GM18507 (cell line): ENCODE measurements at regions not wholly inside any gene's neighbourhood (a gene's known extent, or its start where the extent isn't known, plus 50 kb on each side); places are given as distances from the start of the nearest gene placed in this dataset.

ENCODE experiments used
- DNase-seq: peaks from one replicate; pipeline ENCODE4 v3.0.0; 2011; ENCODE audit warnings: low read depth; ENCODE audit not compliant: insufficient read length; ENCODE audit errors: extremely low spot score
- FAIRE-seq: peaks from 2 replicates; lab custom pipeline; 2011; peaks lifted over from hg19 to GRCh38; lab: Jason Lieb, UNC

GRCh38 chr3:177299250-177299649 lies 102.0 kb upstream of the TBL1XR1 start:
- DNase-seq (no peak), FAIRE-seq (no peak)

- no peak for DNase-seq
- FAIRE-seq, result peak; percentile 94
These were observed 103.0 kb upstream of the TBL1XR1 start for GRCh38 chr3:177300039-177300833.

- FAIRE-seq, result no peak
These were observed 103.6 kb upstream of the TBL1XR1 start for GRCh38 chr3:177300842-177301241.

DNA sequence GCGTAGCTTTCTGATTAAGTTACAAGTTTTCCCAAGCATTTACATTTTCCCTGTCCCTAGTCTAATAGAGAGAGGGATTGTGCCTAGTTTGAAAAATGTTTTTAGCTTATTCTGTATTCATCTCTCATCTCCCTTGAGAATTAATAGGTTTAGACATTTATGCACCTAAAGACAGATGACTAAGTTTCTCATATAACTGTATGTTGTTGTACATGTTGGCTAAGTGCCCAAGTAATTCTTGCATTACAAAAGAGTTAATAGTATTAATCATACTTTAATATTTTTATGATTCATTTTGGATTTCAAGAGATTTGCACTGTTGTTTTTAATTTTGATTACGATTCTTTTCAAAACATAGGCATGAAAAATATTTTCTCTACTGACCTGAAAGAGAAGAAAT lies 109.0 kb upstream of the TBL1XR1 start:
- FAIRE-seq (peak; percentile 56), DNase-seq (no peak)

More at GRCh38 chr3:177300842-177301241, 103.6 kb upstream of the TBL1XR1 start:
- DNase-seq, result no peak

DNA sequence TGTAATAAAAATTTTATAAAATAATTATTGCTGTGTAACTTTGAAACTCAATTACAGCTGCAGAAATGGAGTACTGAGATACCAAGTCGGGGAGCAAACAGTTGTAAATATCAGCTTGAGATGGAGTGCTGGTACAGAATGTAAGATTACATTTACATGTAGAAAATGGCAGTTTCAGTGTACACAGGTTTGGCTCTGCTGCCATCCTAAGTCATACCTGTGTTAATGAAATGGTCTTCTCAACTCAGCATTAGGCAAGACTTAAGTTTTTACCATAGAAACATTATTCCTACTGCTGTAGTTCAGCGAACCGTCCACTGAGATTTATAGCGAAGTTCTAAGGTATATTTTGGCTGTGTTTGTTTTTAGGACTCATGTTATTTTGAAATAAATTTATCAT lies 110.1 kb upstream of the TBL1XR1 start:
- DNase-seq (no peak), FAIRE-seq (no peak)

GRCh38 chr3:177307826-177308225 lies 110.5 kb upstream of the TBL1XR1 start:
- no peak for FAIRE-seq
- no peak for DNase-seq

DNA sequence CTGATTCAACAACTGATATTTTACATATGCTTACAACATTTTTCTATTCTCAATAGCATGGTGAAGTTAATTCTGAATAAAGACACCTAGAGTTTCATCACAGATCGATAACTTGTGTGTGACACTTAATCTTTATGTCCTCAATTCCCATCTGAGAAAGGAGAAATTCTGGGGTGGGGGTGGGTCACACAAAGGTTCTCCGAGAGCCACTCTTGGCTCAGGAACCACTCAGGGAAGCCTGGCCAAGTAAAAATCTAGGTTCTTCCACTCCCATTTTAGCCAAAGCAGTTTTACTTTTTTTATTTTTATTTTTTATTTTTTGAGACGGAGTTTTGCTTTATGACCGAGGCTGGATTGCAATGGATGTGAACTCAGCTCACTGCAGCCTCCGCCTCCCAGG lies 111.0 kb upstream of the TBL1XR1 start:
- FAIRE-seq (no peak), DNase-seq (no peak)

- DNase-seq (no peak), FAIRE-seq (no peak)
These were observed 111.6 kb upstream of the TBL1XR1 start for GRCh38 chr3:177308911-177309310.

DNA sequence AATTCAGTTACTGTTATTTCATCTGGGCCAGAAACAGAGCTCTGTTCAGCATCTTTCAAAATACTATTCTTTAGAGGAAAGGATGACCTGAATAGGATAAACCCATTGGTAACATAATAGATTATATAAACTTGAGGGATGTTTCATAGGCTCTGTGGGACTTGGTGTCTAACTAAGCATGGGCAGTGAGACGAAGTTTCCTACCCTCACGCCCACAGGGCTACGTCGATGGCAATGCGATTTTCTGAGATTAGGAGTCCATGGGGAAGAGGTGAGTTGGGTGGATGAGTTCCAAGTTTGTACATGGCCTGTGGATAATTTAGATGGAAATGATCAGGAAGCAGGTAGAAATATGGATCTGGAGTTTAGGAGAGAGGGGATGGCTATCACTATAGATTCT lies 115.2 kb upstream of the TBL1XR1 start:
- FAIRE-seq, result no peak
- no peak for DNase-seq

DNA sequence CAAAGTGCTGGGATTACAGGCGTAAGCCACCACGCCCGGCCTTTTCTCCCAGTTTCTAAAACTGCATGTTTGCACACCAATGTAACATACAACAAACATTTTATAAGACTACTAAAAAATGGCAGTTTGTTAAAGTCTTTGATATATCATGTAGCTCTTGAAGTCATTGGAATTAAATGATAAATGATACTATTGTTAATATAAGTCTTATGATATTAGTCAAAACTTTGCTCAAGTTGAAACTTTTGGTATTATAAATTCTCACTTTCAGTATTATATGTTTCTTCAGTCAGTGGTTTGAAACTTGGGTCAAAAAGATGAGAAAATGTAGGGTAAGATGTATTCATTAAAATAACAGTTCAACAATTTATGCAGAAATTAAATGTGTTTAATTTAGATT lies 117.6 kb upstream of the TBL1XR1 start:
- FAIRE-seq (peak; percentile 71), DNase-seq (no peak)

DNA sequence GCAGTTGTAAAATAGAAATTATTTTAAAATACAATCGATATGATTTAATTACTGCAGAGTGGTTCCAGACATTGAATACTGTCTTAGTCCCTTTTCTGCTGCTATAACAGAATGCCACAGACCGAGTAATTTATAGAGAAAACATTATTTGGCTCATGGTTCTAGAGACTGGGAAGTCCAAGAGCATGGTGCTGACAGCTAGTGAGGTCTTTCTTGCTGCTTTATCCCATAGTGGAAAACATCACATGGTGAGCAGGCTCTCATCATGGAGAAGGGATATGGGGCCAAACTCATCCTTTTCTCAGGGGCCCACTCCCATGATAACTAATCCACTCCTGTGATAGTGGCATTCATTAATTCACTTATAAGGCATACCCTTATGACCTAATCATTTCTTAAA lies 120.0 kb upstream of the TBL1XR1 start:
- FAIRE-seq, result no peak

GRCh38 chr3:177318559-177318958 lies 121.3 kb upstream of the TBL1XR1 start:
- FAIRE-seq (no peak), DNase-seq (no peak)

More for the DNA sequence above, 120.0 kb upstream of the TBL1XR1 start:
- no peak for DNase-seq

DNA sequence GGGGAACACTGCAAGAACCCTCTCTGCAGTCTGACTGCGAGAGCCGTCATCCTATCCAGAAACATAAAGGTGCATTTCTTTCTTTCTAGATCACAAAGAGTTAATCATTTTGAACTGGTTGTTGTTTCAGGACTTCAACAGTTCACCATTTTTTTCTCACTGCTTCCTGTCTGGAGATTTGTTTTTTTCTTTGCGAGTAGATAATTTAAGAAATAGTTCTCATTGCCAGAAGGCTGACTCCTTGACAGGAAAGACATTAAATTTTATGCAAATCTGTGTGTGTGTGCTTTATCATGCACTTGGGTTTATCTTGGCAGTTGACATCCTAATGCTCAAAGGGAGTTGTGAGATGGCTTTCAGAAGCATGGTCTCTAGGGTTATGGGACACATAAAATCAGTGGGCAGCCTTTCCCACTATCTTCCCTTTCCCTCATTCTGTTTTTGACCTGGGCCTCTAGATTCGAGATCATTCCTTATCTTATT lies 123.5 kb upstream of the TBL1XR1 start:
- DNase-seq (no peak), FAIRE-seq (peak; percentile 89)

DNA sequence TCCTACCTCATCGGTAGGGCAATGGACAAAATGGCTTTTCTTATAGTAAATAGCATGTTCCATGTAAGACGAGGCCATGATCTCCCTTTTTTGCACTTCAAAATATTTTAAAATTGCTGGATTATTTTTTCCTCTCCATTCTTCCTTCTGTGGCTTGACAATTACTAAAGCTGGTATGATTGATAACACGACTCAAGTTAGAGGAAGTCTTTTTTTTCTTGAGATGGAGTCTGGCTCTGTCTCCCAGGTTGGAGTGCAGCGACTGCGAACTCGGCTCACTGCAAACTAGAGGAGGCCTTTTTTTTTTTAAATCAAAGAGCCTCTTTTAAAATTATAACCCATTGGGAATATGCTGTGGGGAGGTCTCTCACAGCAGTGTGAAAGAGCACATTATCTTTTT lies 124.5 kb upstream of the TBL1XR1 start:
- FAIRE-seq (no peak), DNase-seq (no peak)

GRCh38 chr3:177322881-177323280 lies 125.6 kb upstream of the TBL1XR1 start:
- no peak for FAIRE-seq

DNA sequence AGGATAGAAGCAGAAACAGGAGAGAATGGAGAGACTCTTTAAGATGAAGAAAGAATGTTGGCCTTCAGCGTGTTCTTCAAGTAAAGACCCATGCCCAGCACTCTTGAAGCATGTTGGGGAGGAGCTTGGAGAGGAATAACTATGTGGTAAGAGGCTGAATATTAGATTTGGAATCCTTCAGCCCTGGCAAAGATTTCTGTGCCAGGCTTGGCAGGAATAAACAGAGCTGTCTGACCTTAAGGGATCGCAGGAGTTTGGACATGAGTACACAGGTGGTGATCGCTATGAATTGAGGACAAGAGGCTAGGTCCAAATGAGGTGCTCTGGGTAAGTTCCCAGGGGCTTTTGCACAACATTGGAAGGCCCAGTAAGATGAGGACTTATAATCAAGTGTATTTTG lies 132.6 kb upstream of the TBL1XR1 start:
- DNase-seq, result no peak
- no peak for FAIRE-seq

More at GRCh38 chr3:177322881-177323280, 125.6 kb upstream of the TBL1XR1 start:
- DNase-seq, result no peak

DNA sequence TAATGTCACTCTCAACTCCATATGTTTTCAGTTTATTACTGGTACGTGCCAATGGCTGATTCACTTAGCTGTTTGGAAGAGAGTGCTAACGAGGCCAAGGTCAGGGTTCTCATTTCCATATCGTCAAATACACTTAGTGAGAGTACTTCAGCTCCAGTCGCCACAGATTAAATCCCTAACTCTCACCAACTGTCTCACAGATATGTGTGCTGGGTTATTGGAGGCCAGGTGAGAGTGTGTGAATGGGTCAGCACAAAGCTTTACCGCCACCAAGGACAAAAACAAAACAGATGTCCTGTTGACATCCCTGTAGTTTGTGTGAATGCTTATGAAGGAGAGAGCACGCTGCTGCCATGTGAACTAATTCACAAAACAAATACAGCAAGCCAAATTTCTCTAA lies 133.5 kb upstream of the TBL1XR1 start:
- FAIRE-seq (no peak), DNase-seq (no peak)

- DNase-seq, result no peak
- no peak for FAIRE-seq
These were observed 134.0 kb upstream of the TBL1XR1 start for GRCh38 chr3:177331203-177331835.

DNA sequence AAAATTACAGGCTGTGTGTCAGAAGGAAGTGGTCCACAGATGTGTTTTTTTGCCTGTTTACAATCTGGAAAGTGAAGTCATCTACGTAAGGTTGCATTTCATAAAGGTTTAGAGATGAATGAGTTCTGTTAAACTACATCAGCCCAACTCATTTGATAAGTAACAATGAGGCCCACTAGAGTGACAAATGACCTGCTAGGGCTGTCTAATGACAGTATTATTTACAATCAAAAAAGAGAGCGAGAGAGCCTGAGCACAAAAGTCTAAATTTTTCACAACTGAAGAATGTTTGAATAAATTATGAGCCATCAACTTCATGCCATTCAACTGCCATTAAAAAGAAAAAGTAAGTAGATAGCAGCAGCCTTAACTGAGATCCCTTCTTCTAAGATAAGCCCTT lies 135.7 kb upstream of the TBL1XR1 start:
- FAIRE-seq (no peak), DNase-seq (no peak)

DNA sequence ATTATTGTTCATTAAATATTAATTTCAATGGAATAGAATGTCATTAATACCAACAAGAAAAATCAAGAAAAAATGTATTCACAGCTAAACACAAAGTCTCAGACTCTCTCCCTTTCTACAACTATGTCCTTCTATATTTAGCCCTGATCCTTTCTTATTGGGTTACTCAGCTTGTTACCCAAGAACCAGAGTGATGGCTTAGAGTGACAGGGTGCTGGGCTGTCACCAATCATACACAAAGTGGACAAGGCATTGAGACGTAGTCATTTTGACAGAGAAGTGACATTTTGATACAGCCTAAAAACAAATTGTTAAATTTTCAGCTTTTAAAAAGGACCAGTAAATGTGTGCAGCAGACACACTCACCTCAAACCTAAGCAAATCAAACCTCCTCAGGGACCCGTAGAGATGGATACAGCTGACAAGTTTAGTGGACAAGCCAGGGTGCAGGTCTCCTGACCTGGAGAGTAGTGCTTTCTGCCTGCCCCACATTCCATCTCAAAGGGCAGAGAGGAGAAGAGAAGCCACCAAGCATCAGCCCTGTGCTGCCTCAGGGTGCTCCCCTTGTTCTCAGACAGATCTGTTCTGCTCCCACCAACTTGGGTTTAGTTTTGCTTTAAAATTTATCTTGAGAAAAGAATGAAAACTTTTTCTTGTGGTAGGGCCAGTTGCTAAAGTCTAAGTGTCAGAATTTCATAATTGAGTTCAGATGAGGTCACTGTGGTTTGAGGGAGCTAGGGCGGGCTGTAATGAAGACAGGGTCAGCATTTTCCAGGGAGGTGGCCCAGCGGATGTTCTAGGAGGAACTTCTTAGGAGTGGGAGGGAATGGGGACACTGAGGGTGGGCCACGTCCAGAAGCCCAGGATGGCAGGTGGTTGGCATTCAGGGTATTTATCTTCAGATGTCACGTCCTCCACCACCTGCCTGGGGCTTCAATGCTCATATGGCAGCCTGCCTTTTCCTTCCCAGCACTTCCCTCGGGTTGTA lies 136.5 kb upstream of the TBL1XR1 start:
- peak; percentile 41 for FAIRE-seq
- DNase-seq, result no peak
